Hindlimb muscle (tissue), 1 donor: ENCODE measurements at regions not wholly inside any gene's neighbourhood (a gene's known extent, or its start where the extent isn't known, plus 50 kb on each side); places are given as distances from the start of the nearest gene placed in this dataset.
"Not testable (repeated sequence)": the region's sequence is repeated elsewhere in the genome, so short reads cannot be mapped to it uniquely, and the experiment has no call there.

ENCODE experiments used
- DNase-seq: peaks from one replicate; pipeline ENCODE4 v3.0.0-alpha.2; 2013

DNA sequence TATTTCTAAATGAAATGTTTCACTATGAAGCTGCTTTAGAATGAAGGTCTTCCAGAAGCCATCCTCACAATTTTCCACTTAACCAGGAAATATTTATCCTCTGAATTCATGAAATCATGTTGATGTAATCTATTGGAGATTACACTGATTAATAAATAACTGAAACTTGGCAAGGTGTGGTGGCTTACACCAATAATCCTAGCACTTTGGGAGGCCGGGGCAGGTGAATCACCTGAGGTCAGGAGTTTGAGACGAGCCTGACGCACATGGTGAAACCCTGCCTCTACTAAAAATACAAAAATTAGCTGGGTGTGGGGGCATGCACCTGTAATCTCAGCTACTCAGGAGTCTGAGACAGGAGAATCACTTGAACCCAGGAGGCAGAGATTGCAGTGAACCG is 73.8 kb upstream of the DAPK1 start:
- DNase-seq: not testable (repeated sequence)

DNA sequence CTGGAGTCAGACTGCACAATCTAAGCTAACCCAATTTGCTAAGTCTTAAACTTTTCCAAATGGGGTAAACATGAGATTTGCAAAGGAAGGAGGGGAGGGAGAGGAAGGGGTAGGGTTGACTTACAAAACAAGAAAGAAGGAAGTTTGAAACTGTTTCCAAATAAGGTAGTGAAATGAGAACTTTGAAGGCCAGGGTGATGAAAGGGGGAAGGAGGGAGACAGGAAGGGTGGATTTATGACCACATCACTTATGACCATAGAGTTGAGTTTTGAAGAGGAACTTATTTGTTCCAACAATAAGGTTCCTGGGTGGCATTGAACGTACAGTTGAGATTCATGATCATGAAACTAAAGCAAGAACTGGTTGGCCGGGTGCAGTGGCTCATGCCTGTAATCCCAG is 72.5 kb upstream of the DAPK1 start:
- no peak for DNase-seq

DNA sequence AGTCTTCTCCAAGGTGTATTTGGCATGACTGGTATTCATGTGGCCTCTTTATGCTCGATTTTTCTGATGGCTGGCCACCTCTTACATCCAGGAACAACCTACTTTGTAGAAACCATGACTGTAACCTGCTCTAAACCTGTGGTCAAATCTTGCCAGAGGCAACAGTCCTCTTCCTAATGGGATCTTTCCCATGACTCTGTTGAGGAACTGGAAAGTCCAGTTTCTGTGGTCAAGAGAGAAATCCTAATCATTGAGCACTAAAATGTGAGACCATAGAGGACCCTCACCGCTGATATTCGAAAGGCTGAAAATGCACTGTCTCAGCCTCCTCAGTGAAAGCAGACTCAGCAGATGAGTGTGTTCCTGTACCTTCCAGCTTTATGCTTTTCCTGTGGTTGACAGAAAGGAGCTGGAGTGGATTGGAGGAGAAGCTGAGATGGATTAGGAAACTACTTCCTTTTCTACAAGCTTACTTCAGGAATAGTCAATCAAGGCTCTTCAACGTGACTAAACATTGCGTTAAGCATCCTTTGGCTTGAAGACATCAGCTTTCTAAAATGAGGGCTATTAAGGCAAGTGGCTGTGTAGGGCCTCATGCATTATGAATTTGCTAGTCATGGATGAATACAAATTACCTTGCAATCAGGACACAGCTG is 69.7 kb upstream of the DAPK1 start:
- DNase-seq: no peak

DNA sequence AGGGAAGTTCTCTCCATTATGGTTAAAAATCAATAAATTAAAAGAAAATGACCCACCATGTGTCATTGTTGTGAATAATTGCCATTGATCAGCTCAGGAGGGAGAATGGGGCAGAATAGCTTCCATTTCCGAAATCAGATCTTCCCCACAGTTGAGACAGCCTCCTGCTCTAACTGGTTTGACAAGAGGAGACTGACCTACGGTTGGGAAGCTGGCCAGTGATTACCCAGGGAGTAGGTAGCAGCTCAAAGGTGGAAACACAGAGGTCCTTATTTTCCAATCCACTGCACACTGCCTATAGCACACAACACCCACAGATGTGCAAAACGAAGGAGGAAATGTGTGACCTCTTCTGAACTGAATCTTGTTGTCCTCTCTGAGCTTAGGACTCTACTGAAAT is 69.0 kb upstream of the DAPK1 start:
- DNase-seq: no peak

DNA sequence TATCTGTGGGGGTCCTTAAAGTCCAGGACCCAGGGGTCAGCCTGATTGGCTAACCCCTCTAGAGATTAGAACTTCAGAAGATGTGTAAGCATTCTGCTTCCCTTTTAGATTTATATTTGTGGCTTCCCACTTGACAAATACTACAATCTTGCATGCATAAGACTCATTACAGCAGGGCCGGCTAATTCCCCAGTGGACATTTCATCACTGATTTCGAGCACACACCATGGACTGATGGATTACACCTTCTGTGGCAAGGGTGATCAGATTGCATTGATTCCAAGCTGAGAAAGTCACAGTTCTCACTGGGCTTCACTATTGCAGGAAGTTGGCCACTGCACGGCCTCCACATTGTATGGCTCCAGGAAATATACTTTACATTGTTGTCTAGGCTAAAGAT is 65.8 kb upstream of the DAPK1 start:
- no peak for DNase-seq

DNA sequence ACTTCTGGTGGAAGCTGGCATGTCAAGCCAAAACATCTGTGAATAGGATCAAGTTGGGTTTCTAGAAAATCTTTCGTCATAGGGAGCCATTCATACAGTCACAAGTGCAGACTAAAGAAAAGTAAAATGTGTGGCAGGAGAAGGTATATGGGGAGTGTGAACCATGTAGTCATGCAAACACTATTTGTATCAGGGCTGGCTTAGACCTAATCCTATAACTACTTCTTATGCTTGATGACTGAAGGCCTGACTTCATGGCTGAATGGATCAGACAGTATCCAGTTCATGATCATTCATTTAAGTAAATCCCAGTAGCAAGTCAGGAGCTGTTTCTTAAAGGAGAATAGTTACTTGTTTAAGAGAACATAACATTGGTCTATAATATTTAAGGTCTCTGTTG is 63.8 kb upstream of the DAPK1 start:
- no peak for DNase-seq

DNA sequence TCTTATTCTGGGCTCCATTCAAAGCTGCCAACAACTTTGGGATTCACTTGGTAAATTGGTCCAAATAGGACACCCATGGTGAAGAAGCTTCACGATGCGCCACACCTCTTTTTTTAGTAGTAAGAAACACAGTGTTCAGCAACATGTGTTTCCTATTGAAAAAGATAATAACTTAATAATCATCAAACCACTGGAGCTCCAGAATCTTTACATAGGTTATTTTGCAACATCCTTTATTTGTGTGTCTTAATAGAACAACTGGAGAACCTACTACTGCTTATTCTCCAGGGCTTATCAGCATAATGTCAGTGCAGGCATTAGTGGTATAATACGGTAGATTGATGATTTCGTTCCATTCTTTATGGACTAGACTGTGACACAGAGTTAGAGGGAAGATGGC is 63.3 kb upstream of the DAPK1 start:
- DNase-seq: no peak

DNA sequence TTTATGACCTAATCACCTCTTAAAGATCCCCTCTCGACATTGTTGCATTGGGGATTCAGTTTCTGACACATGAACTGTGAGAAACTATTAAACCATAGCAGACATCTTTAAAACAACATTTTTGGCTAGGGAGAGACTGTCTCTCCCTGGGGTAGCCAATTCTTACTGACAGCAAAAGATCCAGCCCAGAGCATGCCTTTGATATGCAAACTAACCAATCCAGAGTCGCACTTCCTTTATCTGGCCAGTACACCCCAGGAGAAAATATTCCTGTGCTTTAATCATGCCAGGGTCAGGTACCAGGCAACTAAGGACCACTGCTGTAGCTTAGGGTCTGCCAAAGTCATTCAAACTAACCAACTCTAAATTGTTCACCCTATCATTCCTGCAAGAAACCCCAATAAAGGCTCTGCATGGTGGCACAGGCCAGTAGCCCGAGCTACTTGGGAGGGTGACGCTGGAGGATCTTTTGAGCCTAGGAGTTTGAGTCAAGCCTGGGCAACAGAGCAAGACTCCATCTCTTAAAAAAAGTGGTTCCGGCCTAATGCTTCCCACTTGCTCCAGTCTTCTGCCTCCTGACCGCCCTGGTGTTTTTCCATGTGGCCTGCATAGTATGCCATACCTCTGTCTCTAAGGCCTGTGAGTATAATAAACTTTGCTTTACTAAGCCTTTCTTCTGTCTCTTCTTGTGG is 62.3 kb upstream of the DAPK1 start:
- no peak for DNase-seq

DNA sequence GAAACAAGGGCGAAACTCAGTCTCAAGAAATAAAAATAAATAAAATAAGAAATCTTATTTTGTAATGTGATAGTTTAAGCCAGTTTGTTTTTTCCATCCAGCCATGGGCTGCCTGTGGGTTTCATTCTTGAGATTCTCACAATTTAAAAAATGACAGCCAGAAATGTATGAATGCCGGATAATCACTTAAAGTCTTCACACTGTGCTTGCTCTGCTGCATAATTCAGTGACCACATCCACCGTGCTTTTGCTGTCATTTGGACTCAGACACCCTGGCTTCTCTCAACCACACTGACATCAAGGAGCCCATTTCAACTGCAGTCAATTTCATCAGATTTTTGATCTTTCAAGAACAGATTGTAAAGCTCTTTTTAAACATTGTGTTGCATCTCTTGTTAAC is 61.0 kb upstream of the DAPK1 start:
- no peak for DNase-seq

DNA sequence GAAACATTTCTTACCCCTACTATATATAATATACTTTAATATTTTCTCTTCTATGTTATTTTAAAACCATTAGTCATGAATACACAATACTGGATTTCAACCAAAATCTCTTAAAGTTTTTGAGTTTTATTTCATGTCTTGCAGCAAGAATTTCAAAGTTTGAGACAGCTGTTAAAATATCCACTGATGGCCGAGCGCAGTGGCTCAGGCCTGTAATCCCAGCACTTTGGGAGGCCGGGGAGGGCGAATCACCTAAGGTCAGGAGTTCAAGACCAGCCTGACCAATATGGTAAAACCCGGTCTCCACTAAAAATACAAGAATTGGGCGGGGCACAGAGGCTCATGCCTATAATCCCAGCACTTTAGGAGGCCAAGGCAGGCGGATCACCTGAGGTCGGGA is 59.7 kb upstream of the DAPK1 start:
- no peak for DNase-seq

DNA sequence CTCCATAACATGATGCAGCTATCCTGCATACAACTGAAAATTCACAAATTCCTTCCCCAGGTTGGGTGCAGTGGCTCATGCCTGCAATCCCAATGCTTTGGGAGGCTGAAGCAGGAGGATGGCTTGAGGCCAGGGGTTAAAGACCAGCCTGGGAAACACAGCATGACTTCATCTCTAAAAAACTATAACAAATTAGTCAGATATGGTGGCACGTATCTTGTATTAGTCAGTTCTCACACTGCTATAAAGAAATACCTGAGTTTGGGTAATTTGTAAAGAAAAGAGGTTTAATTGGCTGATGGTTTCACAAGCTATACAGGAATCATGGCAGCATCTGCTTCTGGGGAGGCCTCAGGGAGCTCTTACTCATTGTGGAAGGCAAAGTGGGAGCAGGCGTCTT is 56.4 kb upstream of the DAPK1 start:
- DNase-seq: no peak

DNA sequence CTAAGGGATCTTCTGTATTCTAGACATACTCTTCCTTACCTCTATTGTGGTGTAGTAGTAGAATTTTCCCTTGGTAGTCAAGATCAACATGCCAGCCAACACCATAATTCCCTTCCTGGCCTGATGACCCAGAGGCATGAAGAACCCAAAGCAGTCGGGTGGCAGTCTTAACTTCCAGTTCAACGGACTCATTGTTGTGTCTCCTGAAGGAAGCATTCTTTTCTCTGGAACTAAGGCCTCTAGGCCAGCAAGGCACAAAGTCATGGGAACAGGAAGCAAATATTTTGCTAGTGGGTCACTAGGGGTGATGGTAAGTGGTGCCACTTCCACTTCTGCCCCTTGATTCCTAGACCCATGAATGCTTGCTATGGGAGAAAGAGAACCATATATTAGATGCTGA is 55.2 kb upstream of the DAPK1 start:
- no peak for DNase-seq

DNA sequence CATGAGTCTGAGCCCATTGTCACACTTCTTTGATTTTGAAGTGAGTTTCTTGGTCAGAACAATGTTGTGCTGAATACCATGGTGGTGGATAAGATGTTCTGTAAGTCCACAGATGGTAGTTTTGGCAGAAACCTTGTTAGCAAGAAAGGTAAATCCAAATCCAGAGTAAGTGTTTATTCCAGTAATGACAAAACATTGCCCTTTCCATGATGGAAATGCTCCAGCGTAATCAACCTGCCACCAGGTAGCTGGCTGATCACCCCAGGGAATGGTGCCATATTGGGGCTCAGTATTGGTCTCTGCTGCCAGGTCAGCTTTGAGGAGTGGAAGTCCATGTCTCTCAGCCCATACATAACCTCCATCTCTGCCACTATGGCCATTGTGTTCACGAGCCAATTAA is 54.7 kb upstream of the DAPK1 start:
- no peak for DNase-seq

DNA sequence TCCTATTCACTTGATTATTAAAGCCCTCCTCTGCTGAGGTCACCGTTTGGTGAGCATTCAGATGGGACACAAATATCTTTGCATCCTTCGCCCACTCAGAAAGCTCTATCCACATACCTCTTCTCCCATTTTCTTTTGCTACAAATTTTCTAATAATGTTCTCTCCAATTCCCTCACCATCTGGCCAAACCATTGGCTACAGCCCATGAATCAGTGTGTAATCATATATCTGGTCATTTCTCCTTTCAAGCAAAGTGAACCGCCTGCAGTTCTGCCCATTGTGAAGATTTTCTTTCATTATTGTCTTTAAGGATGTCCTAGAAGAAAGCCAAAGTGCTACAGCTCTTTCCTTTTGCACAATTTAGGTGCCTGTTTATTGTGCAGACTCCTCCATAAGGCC is 54.2 kb upstream of the DAPK1 start:
- no peak for DNase-seq

DNA sequence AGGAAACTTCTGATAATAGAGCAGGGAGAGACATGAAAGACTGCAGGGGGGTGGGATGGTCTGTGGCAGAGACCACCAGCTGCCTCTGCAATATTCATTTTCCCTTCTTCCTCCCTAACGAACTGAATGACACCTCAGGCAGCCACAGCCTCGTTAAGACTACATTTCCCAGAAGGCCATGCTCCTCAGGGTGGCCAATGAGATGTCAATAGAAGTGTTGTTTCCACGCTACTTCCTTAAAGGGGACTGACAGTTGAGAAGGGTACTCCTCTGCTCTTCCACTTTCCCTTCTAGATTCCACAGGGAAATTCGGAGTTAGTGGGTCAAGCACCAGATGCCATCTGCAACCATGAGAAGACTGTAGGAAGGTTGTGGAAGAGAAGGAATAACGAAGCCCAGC is 52.0 kb upstream of the DAPK1 start:
- peak; percentile 11 for DNase-seq

DNA sequence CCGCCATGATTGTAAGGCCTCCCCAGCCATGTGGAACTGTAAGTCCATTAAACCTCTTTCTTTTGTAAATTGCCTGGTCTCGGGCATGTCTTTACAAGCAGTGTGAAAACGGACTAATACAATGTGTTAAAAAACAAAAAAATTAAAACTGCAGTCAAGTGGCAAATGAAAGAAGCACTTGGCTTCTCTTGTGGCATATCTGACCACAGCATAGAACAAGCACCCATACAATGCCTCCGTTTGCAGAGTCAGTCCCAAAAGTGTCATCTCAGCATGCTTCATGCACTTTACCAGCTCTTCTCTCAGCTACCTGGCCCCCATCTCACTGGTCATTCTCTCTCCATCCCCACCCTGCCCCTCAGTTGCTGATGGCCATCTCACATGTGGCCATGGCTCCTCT is 51.1 kb upstream of the DAPK1 start:
- no peak for DNase-seq

DNA sequence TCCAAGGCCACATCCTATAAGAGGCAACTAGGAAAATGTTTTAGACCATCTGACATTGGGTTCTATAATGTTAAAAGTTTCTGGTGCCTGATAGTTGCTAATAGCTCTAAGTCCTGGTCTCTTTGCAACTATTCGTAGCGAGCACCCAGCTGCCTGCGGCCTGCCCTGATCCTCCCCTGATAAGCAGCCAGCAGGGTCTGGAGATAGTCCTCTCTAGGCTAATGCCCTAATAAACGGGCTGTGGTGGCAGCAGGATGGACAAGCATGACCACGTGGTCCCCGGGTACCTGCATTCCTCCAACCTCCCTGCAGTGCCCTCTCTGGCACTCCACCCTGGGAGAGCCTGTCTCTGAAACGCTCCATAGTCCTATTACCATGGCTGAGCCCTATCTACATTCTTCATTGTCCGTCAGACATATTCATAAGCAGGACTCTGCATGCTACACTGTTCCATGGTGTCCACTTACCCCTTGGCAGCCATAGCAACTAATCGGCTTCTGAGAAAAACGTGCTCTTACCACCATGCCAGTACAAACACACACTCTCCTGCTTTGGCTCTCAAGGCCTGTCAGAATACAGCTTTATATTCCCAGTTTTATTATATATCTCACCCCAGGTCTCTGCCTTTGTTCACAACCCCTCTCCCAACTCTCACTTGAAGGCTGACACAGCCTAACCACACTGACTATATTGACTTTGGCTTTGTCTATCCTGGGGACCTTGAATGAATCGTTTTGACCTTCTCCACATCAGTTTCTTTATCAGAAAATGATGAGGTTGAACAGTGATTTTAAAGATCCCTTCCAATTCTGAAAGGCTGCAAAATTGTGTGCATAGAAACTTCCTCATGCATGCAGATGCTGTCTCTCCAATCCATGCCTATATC is 49.9 kb upstream of the DAPK1 start:
- DNase-seq: no peak
